Stimulated activated CD8-positive, alpha-beta memory T cell treated with anti-CD3 and anti-CD28 coated beads, Interleukin-4, amount 100 ng/mL, for 1 hour (primary cell): ENCODE measurements at regions not wholly inside any gene's neighbourhood (a gene's known extent, or its start where the extent isn't known, plus 50 kb on each side); places are given as distances from the start of the nearest gene placed in this dataset.
"Not testable (repeated sequence)": the region's sequence is repeated elsewhere in the genome, so short reads cannot be mapped to it uniquely, and the experiment has no call there.

Source experiments
- DNase-seq, 2 donors: peaks; one replicate each; pipeline ENCODE4 v3.0.0-alpha.2; 2020; ENCODE audit warnings: low read depth in 2 of 2, low spot score in 1 of 2

DNA sequence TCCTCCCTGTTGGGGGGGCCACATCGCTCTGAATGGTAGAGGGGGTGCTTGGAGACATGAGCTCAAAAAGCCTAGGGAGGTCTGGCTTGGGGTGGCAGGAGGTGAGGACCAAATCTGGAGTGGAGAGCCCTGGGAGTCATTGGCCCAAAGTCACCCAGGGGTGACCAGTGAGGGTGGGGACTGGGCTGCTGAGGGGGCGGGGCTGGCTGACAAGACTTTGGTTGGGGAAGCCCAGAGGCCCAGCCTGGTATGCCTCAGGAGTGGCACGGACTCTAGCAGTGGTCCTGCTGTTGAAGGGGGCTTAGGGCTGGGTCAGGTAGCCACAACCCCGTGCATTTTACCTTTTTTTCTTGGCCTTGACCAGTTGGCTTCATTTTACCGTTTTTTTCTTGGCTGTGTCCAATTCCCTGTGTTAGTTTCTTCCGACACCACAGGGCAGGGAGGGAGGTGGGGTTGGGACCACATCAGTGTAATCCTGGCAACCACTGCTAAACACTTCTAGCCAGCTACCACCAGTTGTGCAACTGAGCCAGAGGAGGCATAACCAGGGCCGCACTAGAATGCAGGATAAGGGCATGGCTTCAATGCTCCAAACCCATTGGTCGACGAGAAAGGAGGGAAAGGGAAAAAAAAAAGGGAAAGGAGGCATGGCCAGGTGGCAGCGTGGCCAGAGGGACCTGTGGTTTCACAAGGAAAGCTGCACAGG is 105.3 kb upstream of the C2CD4B start:
- no peak for DNase-seq

DNA sequence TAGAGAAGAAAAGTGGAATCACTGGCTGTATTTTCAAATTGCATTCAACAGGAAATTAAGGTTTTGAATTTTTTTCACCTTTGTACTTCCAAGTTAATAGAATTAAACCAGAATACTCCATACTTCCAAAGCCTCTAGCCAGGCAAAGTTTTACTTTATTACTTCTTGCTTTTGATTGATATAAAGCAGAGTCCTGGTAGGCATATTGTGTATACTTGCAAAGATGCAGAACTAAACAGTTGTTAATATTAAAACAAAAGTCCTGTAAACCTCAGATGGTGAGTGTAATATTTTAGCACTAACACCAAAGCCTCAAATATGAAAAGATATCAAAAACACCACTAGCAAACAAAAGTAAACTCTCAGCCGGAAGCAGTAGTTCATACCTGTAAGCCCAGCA is 107.2 kb upstream of the C2CD4B start:
- no peak for DNase-seq

DNA sequence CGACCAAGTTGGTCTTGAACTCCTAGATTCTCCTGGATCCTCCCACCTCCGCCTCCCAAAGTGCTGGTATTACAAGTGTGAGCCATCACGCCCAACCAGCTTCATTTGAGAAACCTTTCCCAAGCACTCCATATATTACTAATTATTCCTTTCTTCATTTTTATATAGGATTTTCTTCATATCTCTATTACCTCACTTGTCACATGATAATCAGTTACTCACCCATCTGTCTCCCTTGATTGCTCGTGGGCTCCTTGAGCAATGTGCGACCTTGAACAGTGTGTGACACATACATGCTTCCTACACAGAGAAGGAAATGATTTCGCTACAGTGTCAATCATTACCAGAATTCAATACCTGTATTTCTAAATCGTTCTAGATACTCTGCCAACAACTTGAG is 110.7 kb upstream of the C2CD4B start:
- DNase-seq, result no peak

DNA sequence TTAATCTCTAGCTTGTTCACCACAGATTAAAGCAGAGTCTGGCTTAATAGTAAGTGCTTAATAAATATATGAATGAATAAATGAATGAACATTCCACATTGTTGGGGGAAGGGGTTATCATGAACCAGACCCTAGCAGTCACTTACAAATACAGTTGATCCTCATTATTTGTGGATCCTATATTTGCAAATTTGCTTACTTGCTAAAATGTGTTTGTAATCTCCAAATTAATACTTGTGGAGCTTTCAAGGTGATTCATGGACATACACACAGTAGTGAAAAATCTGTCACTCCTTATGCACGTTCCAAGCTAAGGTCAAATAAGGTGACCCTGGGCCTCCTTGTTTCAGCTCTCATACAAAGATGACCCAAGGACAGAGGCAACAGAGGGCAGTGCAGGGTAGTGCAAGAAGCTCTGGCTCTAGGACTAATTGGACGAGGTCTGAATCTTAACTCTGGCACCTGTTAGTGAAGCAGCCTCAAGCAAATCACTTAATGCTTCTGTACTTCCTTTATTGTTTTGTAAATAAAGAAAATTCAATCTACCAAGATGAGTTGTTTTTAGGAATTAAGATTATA is 112.8 kb upstream of the C2CD4B start:
- DNase-seq, result no peak

DNA sequence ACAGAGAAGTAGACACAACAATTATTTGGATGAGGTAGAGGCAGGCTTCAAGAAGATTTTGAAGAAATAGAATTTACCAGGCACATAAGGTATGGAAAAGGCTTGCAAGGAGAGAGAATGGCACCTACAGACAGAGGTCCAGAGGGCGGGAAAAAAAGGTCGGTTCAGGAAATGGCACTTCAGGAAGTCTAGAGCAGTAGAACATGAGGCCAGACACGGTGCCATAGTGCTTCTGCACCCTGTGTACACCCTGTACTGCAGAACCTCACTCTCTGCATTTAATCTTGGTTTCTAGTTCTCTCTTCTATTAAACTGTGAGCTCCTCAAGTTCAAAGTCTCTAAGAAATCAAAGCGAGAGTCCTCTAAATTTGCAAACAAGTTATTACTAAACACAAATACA is 113.4 kb upstream of the C2CD4B start:
- DNase-seq, result no peak

DNA sequence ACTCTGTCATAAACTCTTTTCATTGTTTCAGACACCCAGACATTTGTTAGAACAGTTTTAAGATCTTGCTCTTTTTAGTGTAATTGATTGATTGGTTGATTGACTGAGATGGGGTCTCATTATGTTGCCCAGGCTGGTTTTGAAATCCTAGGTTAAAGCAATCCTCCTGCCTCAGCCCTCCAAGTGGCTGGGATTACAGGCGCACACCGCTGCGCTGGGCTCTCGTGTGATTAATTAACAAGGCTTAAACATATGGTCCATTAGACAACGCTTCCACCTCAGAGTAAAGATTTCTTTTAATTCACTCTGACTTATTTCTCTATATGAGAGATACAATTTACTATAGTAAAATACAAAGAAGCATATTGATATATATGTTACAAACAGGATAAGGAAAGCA is 114.0 kb upstream of the C2CD4B start:
- DNase-seq, result no peak

DNA sequence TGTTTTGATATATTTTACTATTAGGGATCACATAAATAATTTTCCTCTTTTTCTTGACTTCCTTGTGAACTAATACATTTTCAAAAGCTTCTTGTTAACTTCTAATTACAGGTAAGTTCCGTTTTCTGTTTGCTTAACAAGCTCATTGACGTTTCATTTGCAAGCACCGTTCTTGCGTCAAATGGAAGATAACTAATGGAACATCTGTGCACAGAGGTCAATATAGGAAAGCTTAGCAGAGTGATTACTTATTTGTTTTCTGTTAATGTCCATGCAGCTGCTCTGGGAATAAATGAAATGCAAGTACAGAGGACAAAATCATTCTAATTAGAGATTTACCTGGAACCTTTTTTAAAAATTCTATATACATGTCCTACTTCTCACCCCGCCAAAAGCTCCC is 115.5 kb upstream of the C2CD4B start:
- DNase-seq, result no peak

DNA sequence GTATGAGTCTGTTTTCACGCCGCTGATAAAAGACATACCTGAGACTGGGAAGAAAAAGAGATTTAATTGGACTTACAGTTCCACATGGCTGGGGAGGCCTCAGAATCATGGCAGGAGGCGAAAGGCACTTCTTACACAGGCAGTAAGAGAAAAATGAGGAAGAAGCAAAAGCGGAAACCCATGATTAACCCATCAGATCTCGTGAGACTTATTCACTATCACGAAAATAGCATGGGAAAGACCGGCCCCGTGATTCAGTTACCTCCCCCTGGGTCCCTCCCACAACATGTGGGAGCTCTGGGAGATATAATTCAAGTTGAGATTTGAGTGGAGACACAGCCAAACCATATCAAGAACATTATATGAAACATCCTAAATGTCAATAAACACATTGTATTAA is 116.7 kb upstream of the C2CD4B start:
- DNase-seq, result not testable (repeated sequence)

DNA sequence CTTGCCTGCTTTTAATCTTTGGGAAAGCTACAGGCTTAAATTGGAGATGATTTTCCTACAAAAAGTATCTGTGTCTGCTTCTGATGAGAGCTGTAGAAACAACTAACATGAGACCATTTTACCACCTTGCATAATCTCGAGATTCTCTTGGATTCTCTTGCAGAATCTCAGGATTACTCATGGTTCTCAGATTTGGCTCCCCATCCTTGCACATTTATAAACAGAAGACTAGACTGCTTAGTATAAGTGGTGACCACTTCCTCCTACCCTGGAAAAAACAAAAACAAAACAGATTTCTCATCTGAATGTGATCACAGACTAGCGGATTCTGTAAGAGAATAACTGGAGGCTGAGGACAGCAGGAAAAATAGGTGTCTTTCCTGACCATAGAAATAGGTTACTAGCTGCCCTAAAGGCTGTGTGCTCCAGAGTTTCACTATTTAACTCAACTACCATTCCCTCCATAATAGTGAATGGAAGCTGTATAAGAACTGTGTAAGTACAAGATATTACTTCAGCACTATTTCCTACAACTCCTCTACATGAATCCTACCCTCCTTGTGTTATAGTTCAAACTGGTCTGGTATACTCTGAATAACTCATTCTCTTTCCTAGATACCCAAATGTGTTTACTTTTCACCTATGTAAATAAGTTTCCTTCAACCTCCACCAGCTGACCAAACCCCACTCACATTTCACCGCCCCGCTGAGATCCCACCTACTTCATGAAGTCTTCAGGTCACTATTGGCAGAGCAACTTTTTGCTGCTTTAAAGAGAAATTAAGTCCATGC is 122.2 kb upstream of the C2CD4B start:
- DNase-seq, result no peak

DNA sequence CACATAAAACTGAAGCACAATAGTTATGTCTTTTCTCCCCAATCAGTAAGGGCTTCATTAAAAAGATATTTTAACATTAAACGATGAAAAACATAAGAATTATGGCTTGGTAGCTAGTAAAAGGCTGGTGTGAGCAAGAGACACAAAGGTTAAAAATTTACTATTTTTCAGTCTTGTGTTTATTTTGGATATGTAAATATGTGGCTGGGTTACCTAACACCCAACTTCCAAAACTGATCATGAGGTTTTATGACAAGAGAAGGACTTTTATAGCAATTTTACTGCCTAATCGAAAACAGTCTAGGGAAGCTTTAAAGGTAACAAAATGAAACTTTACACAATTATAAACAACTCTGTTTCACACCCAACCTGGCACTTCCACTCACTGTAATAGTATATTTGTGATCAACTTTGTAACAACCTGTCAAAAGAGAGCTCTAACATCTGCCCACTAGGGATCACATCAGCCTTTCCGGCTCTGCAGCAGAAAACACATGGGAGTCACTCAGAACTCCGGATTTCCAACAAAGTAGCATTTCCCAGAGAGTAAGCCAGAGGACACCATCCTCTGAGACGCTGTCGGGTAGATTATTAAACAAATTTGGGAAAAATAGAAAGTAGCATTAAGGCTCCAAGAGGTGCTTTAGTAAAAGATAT is 123.4 kb upstream of the C2CD4B start:
- no peak for DNase-seq

DNA sequence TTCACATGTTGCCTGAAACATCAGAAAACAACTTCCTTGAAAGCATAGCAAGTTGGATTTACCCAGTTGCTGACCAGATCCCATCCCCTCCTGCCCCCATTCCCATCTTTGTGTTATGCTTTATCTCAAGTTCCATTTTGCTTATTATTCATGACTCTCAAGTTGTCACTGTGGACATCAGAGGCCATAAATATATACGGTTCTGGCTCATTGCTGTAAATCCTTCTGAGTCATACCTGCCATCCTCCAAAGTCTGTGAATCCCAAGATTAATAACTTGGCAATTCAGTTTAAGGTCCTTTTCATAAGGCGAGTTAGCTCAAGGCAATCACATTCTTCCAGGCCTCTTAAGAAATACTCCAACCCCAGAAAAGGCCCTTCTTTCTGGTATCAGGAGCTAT is 126.2 kb upstream of the C2CD4B start:
- DNase-seq, result no peak

DNA sequence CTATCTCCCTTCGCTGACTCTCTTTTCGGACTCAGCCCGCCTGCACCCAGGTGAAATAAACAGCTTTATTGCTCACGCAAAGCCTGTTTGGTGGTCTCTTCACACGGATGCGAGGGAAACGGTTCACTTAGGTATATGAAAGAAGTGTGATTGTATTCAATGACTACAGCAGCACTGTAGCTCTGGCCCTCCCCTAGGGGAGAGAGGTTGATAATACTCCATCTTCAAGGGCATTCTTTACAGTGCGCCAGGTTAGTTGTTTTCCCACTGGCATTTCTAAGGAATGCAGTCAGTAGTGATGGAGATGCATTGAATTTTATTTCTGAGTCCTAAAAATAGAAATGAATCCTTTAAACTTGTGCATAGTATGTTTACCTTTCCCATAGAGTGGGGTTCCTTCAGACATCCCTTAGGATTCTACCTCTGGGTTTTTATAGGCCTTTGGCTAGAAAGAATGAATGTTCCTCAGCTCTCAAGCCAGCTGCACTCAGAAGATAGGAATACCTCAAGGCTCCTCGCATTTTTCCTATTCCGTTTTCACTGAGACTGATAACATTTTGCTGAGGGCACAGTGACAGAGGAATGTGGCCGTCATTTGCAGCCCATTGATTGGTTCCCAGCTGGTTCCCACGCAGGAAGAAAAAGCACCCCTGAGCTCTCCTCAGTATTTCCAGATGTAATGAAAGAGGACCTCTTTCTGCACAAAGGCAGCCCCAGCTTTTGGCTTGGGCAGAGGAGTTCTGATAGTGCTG is 131.8 kb upstream of the C2CD4B start:
- no peak for DNase-seq

DNA sequence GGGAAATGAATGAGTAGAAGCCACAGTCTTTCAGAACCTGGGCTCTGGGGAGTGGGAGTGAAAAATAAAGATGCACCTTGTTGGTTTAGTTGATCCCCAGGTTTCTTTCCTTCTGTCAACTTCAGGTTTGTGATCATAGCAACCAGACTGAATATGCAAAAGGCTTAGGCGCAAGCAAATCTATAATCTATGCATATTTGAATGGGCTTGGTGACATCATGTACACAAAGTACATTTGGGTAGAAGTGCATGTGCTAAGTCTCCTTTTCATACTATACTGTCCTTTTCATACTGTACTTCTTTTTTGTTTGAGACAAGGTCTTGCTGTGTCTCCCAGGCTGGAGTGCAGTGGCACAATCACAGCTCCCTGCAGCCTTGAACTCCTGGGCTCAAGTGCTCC is 132.4 kb upstream of the C2CD4B start:
- DNase-seq, result no peak

DNA sequence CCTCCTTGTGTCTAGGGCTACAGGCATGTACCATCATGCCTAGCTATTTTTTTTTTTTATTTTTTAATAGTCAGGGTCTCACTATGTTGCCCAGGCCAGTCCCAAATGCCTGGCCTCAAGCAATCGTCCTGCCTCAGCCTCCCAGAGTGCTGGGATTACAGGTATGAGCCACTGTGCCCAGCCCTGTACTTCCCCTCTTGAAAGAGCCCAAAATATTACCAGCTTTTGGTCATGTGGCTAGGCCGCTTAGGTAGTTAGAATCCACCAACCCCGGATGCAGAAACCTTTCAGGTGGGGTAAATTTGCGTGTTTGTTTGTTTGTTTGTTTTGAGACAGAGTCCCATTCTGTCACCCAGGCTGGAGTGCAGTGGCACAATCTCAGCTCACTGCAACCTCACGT is 132.8 kb upstream of the C2CD4B start:
- no peak for DNase-seq

DNA sequence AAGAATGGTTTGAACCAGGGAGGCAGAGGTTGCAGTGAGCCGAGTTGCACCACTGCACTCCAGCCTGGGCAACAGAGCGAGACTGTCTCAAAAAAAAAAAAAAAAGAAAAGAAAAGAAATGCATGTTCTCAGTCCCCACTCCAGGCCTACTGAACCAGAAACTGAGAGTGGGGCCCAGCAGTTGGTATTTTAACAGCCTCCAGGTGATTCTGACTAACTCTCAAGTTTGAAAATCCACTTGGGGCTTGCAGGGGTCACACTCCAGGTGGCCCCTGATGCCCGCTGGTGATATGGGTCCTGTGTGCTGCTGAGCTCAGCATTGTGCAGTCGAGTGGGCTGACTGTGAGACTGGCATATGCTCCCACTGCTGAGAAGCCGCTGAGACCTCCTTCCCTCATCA is 133.7 kb upstream of the C2CD4B start:
- no peak for DNase-seq

DNA sequence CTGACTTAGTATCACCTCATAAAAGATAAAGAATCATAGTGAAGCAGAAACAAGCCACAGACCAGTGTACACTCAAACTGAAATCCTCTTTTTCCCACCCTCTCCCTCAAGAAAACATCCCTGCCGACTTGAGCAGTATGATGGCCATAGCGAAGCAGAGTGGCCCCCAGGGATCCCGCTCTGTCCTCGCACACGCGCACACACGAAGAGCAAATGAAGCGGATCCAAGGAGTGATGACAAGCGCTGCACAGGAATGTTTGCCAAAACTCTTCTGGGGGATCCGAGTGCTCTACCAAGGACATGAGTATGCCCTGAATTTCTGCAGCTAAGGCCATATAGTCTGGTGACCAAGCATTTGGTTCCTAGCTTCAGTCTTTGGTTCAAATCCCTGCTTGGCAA is 134.5 kb upstream of the C2CD4B start:
- no peak for DNase-seq

DNA sequence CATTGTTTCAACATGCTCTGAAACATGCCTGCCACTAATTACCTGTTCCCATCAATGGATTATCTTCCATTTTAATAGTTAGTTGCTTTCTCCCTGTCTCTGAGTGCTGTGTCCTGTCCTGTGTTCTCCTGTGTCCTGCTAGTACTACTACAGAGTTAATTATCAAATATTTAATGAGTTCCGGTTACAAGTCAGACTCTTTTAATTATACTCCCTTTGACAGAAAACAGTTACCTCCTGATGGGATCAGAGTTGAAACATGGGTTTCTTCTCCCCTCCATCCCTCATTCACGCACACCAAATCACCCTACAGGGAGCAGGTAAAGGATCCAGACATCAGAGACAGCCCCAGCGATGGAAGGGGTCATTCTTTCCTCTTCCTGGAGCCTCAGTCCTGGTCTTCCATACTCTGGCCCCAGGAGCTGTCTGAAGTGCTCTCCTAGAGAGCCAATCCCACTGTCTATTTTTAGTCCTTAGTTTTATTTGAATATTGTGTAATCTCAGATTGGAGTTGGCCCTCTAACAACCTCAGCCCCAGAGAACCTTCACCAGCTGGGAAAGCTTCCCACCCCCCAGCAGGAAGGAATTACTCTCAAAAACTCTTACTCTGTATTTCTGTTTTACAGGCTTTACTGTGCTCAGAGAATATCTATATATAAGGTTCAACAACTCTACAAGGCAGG is 137.0 kb upstream of the C2CD4B start:
- DNase-seq, result no peak

DNA sequence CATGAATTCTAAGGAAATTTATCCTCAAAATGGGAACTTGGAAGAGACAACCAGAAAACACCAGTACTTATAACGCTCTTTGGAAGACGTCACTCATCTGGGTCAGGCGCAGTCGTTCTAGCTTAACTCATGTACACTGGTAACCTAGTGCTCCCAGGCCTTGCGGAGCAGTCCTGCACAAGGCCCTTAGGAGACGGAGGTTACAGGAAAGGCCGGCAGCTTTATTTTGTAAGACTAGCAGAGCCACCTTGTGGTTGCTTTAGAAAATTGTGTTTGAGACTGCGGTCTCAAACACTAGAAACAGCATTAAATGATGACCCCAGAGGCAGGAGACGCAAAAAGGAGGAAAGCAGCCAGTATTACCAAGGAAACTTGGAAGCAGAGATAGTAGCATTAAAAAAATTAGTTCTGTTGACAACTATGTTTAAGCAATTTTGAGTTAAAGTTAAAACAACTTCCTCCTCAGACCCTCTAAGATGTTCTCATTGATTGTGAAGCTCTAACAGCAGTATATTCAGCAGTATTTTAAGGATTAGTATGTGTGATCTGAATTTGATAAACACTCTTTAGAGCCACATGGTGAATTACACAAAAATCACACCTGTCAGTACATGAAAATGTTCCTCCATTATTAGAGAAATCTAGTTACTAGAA is 141.9 kb upstream of the C2CD4B start:
- no peak for DNase-seq

DNA sequence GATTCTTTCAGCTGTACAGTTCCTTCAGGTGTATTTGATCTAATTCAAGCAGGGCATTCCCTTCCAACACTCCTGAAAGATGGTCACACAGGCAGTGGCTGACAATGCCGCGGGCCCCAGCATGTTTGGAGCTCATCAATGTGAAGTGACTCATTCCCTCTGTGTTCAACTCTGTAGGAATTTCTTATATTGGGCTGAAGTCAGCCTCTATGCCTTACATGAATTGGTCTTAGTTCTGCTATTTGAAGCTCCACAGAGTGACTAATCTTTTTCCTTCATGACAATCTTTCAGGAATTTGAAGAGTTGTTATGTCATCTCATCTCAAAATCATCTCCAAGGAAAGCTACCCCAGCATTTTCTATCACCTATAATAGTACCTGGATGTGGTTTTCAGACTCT is 142.5 kb upstream of the C2CD4B start:
- DNase-seq, result no peak

DNA sequence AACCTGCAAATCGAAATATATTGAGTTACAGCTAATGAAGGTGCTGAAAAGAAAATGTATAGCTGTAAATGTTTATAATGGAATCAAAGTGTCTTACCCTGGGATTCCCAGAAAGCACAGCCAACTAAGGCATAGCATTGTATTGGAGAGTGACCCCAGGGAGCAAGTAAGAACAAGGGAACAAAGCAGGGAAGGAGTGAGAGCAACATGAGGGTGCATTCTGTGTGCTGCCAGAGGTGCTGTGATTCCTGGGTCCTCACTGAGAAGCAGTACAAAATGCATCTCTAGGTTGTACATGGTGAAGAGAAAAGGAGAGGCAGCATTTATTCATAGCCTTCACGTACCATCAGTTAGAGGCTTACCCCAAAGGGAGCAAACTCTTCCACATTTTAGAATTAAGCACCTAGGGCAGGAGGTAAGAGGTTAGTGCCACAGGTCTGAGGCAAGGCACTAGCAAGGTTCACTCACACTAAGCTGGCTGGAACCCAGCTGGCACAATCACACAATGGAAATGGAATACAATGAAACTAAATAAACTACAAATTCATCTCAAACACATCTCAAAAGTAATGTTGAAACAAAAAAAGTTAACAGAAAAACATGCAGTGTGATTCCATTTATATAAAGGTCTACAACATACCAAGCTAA is 151.5 kb upstream of the C2CD4B start:
- DNase-seq, result no peak
